Thyroid gland (tissue), 4 donors: ENCODE measurements at regions not wholly inside any gene's neighbourhood (a gene's known extent, or its start where the extent isn't known, plus 50 kb on each side); places are given as distances from the start of the nearest gene placed in this dataset.

Experiments used
- POLR2A ChIP-seq, 2 donors: fragments of 450-650 bp; IDR thresholded peaks; one replicate each; pipeline ENCODE4 v1.6.1; 2017; ENCODE audit warnings: antibody characterized with exemption in 2 of 2, mild to moderate bottlenecking in 2 of 2, moderate library complexity in 1 of 2
- TF ChIP-seq, protein P1 (sequence below), 6 experiments: fragments of 200-600 bp in 3 of 6; fragments of 450-650 bp in 3 of 6; sonication (generic) in 3 of 6; IDR thresholded peaks; one replicate each; pipeline ENCODE4 v1.5.1; 2016 to 2019; ENCODE audit warnings: antibody characterized with exemption in 6 of 6, mild to moderate bottlenecking in 2 of 6, inconsistent platforms in 1 of 6, moderate library complexity in 1 of 6

DNA sequence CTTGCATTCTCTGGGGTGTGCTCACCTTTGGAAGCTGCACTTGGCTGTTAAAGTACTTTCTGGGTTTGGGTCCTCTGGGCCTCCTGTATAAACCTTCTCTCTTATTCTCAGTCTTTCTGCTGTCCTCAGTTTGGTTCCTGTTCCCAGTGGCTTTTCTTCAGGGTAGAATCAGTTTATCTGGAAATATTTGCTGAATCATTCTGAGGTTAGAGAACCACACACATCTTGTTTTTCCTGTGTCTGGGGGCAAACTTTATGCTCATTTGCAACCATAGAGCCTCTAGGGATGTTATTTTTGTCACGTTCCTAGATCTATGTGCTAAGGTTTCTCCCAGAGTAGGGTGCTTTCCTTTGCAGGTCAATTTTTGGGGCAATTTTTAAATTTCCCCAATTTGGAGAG lies 224.3 kb upstream of the C11orf87 start:
- TF ChIP-seq, protein P1, sequence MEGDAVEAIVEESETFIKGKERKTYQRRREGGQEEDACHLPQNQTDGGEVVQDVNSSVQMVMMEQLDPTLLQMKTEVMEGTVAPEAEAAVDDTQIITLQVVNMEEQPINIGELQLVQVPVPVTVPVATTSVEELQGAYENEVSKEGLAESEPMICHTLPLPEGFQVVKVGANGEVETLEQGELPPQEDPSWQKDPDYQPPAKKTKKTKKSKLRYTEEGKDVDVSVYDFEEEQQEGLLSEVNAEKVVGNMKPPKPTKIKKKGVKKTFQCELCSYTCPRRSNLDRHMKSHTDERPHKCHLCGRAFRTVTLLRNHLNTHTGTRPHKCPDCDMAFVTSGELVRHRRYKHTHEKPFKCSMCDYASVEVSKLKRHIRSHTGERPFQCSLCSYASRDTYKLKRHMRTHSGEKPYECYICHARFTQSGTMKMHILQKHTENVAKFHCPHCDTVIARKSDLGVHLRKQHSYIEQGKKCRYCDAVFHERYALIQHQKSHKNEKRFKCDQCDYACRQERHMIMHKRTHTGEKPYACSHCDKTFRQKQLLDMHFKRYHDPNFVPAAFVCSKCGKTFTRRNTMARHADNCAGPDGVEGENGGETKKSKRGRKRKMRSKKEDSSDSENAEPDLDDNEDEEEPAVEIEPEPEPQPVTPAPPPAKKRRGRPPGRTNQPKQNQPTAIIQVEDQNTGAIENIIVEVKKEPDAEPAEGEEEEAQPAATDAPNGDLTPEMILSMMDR (IDR thresholded peaks at IDR 0.05): no peak
- no peak for TF ChIP-seq POLR2A (IDR thresholded peaks at IDR 0.05)
